CD4-positive, alpha-beta memory T cell (primary cell): ENCODE measurements at regions not wholly inside any gene's neighbourhood (a gene's known extent, or its start where the extent isn't known, plus 50 kb on each side); places are given as distances from the start of the nearest gene placed in this dataset.
"Not testable (repeated sequence)": the region's sequence is repeated elsewhere in the genome, so short reads cannot be mapped to it uniquely, and the experiment has no call there.

Experiments
- CTCF ChIA-PET: fragments of 350-600 bp; sonication (Branson Sonifier 250); formaldehyde crosslinking; loops from one replicate; lab custom pipeline; 2021; ENCODE audit warnings: inconsistent platforms; ENCODE audit not compliant: partially characterized antibody; lab: Charles Lee
- POLR2A ChIA-PET: fragments of 350-600 bp; sonication (Branson Sonifier 250); formaldehyde crosslinking; loops from one replicate; lab custom pipeline; 2021; ENCODE audit not compliant: partially characterized antibody; lab: Charles Lee
- DNase-seq, 5 donors: peaks; one replicate each; pipeline versions ENCODE4 v3.0.0 to v3.0.0-alpha.2; 2020 to 2022; ENCODE audit warnings: mixed read lengths in 1 of 5
- H3K27ac ChIP-seq: one replicate; pipeline ENCODE4 v1.7.0; 2013; ENCODE audit warnings: low read depth, low read length
- H3K27me3 ChIP-seq: 2 replicates; pipeline ENCODE4 v1.7.0; 2013; ENCODE audit warnings: mild to moderate bottlenecking, low read length, moderate library complexity; ENCODE audit not compliant: insufficient read depth
- H3K36me3 ChIP-seq: 2 replicates; pipeline ENCODE4 v1.7.0; 2013; ENCODE audit warnings: mild to moderate bottlenecking, low read length, moderate library complexity; ENCODE audit not compliant: insufficient read depth
- H3K4me1 ChIP-seq: 2 replicates; pipeline ENCODE4 v1.7.0; 2013; ENCODE audit warnings: mild to moderate bottlenecking, low read length, moderate library complexity; ENCODE audit not compliant: insufficient read depth
- H3K4me3 ChIP-seq, 2 donors: one replicate each; pipeline ENCODE4 v1.7.0; 2013; ENCODE audit warnings: low read length in 2 of 2, mild to moderate bottlenecking in 1 of 2
- H3K9me3 ChIP-seq, 2 donors: one replicate each; pipeline ENCODE4 v1.7.0; 2013; ENCODE audit warnings: low read length in 2 of 2, control low read depth in 1 of 2; ENCODE audit not compliant: control insufficient read depth in 1 of 2
- H3K27ac Mint-ChIP-seq, 7 donors: one replicate each; pipeline ENCODE4 v1.8.0; 2020 to 2021; ENCODE audit warnings: mixed read lengths in 7 of 7, mild to moderate bottlenecking in 6 of 7, inconsistent platforms in 3 of 7, moderate library complexity in 3 of 7
- H3K27me3 Mint-ChIP-seq, 2 donors: one replicate each; pipeline ENCODE4 v1.8.0; 2020 to 2021; ENCODE audit warnings: mixed read lengths in 2 of 2
- H3K36me3 Mint-ChIP-seq, 2 donors: one replicate each; pipeline ENCODE4 v1.8.0; 2020 to 2021; ENCODE audit warnings: mixed read lengths in 2 of 2, inconsistent platforms in 1 of 2, mild to moderate bottlenecking in 1 of 2
- H3K4me1 Mint-ChIP-seq, 4 donors: one replicate each; pipeline ENCODE4 v1.8.0; 2020 to 2021; ENCODE audit warnings: mixed read lengths in 4 of 4, mild to moderate bottlenecking in 1 of 4
- H3K4me3 Mint-ChIP-seq, 8 donors: one replicate each; pipeline ENCODE4 v1.8.0; 2020 to 2021; ENCODE audit warnings: mixed read lengths in 8 of 8, mild to moderate bottlenecking in 7 of 8, moderate library complexity in 6 of 8, inconsistent platforms in 3 of 8
- H3K9me3 Mint-ChIP-seq, 8 donors: one replicate each; pipeline ENCODE4 v1.8.0; 2020 to 2021; ENCODE audit warnings: mixed read lengths in 8 of 8, mild to moderate bottlenecking in 5 of 8, inconsistent platforms in 3 of 8, moderate library complexity in 1 of 8
- intact Hi-C: fragments of 100-400 bp; cut with micrococcal nuclease; formaldehyde crosslinking; loops from one replicate; pipeline ENCODE4 v1.15.1; 2023

DNA sequence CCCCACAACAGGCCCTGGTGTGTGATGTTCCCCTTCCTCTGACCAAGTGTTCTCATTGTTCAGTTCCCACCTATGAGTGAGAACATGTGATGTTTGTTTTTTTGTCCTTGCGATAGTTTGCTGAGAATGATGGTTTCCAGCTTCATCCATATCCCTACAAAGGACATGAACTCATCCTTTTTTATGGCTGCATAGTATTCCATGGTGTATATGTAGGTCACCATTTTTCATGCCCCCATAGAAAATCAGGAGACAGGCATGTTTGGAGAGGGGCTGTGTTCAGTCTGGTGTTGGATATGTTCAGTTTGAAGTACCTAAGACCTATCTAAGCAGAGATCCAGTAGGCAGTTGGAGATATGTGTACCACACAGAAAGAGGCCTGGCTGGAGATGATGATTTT is 111.2 kb downstream of the MTX3 start:
- peak overlapping the region in 1 of 7 donors; percentile 37 for H3K27ac Mint-ChIP-seq
- H3K36me3 Mint-ChIP-seq, H3K4me1 Mint-ChIP-seq, H3K27ac ChIP-seq, H3K27me3 ChIP-seq, H3K9me3 ChIP-seq, CTCF ChIA-PET, DNase-seq, POLR2A ChIA-PET, H3K4me3 Mint-ChIP-seq, intact Hi-C loops, H3K4me1 ChIP-seq, H3K36me3 ChIP-seq, H3K9me3 Mint-ChIP-seq, H3K27me3 Mint-ChIP-seq, H3K4me3 ChIP-seq: not testable (repeated sequence)

DNA sequence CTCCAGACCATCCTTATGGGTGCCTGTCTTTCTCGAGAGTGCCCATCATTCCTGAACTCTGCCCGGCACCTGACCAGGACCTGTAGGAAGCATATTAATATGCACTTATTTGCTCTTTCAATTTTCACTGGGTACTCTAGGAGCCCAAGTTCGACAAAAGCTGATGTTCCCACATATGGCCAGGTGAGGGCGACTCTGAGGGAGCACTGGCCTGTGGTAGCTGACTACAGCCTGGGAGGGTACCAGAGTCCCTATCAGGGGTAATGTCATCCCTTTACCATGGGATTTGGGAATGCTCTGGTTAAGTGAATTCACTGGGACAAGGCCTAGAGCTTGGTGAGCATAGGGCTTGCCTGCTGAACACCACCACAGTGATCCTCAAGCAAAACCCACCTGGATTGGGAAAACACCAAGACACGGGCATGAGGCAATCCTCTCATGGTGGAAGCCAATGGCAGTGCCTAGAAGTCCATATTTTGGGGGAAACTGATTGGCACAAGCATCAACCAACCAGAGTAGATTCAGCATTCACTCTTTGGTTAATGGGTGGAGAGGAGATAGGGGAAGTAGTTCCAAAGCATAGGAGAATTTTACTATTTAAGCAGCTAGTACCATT is 112.2 kb downstream of the MTX3 start:
- Mint-ChIP-seq H3K36me3 (no peaks in the 10 kb centered on the region), H3K4me1 (no peaks in the 10 kb centered on the region), H3K9me3 (peaks cover 0 to 2% (median 0%) of the 10 kb centered on the region in 8 donors), H3K4me3 (no peak overlapping the region), H3K27ac (no peak overlapping the region), H3K27me3 (peaks cover 0 to 2% of the 10 kb centered on the region in 2 donors)
- no peak overlapping the region for H3K27ac ChIP-seq
- ChIA-PET CTCF (no interaction called here), POLR2A (no interaction called here)
- no peak overlapping the region for H3K4me3 ChIP-seq
- H3K36me3 ChIP-seq, result no peaks in the 10 kb centered on the region
- no peaks in the 10 kb centered on the region for H3K27me3 ChIP-seq
- DNase-seq, result peak in 3 of 5 donors; percentile 1 to 7 (median 7)
- H3K4me1 ChIP-seq, result no peaks in the 10 kb centered on the region
- no peaks in the 10 kb centered on the region for H3K9me3 ChIP-seq
- intact Hi-C loops, result no loop called here

DNA sequence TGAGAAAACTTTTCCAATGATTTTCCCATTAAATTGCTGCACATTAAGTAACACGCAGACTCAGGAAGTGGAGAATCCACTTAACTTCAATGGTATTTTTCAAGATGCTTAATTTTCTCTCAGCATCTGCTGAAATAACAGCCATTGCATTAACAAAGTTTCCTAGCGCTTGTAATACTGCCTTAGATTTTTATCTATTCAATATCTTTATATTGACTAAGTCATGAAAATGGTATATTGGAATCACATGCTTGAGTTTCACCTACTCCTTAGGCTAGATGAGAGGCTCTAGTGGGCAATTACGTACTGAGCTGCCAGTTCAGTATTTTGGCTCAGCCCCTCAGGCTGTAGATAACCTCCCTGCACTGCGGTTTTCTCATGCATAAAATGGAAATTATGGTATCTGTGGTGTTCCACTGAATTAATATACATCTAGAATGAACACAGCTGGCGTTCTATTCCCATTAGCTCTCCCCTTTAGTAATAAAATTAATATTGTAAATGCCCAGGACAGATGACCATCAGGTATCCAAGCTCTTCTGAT is 112.9 kb downstream of the MTX3 start:
- Histone ChIP-seq H3K4me1 (no peaks in the 10 kb centered on the region), H3K4me3 (no peak overlapping the region), H3K27me3 (no peaks in the 10 kb centered on the region), H3K27ac (no peak overlapping the region), H3K9me3 (no peaks in the 10 kb centered on the region), H3K36me3 (no peaks in the 10 kb centered on the region)
- H3K4me3 Mint-ChIP-seq, result no peak overlapping the region
- H3K9me3 Mint-ChIP-seq, result peaks cover 0 to 2% (median 0%) of the 10 kb centered on the region in 8 donors
- POLR2A ChIA-PET, result no interaction called here
- peaks cover 1 to 3% of the 10 kb centered on the region in 2 donors for H3K27me3 Mint-ChIP-seq
- H3K4me1 Mint-ChIP-seq, result no peaks in the 10 kb centered on the region
- no peak overlapping the region for H3K27ac Mint-ChIP-seq
- DNase-seq, result no peak
- no peaks in the 10 kb centered on the region for H3K36me3 Mint-ChIP-seq
- intact Hi-C loops, result no loop called here
- CTCF ChIA-PET, result no interaction called here

DNA sequence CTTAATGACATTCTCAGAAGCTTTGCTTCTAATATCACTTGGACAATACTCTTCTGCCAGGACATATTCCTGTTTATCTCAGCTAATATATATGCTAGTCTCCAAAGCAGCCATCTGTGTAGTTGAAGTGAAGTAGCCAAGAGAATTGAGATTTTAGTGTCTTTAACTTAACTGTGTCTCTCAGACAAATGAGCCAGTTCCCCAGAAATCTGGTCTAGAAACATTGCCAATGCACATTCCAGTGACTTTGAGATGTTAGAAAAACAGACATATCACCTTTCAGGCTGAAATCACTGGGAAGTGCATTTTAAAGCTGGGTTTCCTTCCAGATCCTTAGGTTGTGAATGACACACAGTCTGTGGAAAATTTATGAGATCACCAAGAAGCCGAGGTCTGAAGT is 114.6 kb downstream of the MTX3 start:
- H3K9me3 ChIP-seq, result no peaks in the 10 kb centered on the region
- Mint-ChIP-seq H3K9me3 (peaks cover 0 to 2% (median 0%) of the 10 kb centered on the region in 8 donors), H3K27me3 (peaks cover 6 to 8% of the 10 kb centered on the region in 2 donors), H3K27ac (no peak overlapping the region), H3K4me3 (no peak overlapping the region), H3K4me1 (no peaks in the 10 kb centered on the region), H3K36me3 (no peaks in the 10 kb centered on the region)
- POLR2A ChIA-PET, result no interaction called here
- DNase-seq, result no peak
- no peak overlapping the region for H3K27ac ChIP-seq
- CTCF ChIA-PET, result interaction anchor here (0.7 kb wide), 1 partner anchor 431 kb away, joined by 4 read pairs; no protein-coding TSS in a partner anchor
- no peaks in the 10 kb centered on the region for H3K36me3 ChIP-seq
- no peak overlapping the region for H3K4me3 ChIP-seq
- intact Hi-C loops, result no loop called here
- no peaks in the 10 kb centered on the region for H3K4me1 ChIP-seq
- H3K27me3 ChIP-seq, result no peaks in the 10 kb centered on the region

DNA sequence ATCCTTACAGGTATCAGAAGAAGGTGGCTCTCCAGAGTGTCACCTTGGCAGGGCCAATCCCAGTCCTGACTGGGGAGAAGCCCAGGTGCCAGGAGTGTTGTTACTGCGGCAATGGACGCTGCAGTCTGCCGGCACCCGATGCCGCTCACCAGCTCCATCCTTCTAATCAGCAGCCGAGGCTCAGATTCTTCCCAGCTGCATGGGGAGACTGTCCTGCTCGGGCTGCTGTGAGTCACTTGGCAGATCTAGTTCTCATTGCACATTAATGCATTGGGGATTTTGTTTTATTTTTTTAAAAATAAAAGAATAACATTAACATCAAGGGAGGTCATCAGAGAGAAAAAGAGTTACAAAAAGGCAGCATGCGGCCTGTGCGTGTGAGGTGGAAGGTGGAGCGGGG is 115.8 kb downstream of the MTX3 start:
- Histone ChIP-seq H3K27me3 (no peaks in the 10 kb centered on the region), H3K27ac (no peak overlapping the region), H3K4me1 (no peaks in the 10 kb centered on the region), H3K36me3 (no peaks in the 10 kb centered on the region), H3K9me3 (no peaks in the 10 kb centered on the region), H3K4me3 (no peak overlapping the region)
- H3K36me3 Mint-ChIP-seq, result no peaks in the 10 kb centered on the region
- ChIA-PET POLR2A (no interaction called here), CTCF (no interaction called here)
- intact Hi-C loops, result no loop called here
- no peaks in the 10 kb centered on the region for H3K4me1 Mint-ChIP-seq
- no peak overlapping the region for H3K27ac Mint-ChIP-seq
- H3K9me3 Mint-ChIP-seq, result peaks cover 0 to 2% (median 0%) of the 10 kb centered on the region in 8 donors
- peaks cover 11 to 16% of the 10 kb centered on the region in 2 donors for H3K27me3 Mint-ChIP-seq
- no peak overlapping the region for H3K4me3 Mint-ChIP-seq
- DNase-seq, result no peak

DNA sequence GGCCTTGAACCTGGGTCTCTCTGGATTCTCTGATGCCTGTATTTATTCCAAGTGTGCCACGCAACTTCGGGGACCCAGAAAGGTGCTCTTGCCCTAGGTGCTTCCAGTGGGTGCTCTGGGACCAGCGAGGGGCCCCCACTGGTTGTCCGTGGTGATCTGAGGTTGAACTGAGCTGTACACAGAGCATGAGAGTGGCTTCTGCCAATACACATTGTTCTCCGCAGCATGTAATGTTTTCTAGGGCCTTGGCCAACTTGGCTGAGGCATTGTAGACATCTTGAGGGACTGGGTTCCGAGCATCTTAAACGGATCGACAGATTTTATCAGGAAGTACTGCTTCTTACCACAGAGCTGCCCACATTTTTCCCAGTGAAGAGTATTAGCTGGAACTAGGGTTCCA is 117.9 kb downstream of the MTX3 start:
- DNase-seq, result no peak
- POLR2A ChIA-PET, result no interaction called here
- intact Hi-C loops, result no loop called here
- H3K4me1 ChIP-seq, result no peaks in the 10 kb centered on the region
- no peaks in the 10 kb centered on the region for H3K36me3 Mint-ChIP-seq
- H3K27ac Mint-ChIP-seq, result no peak overlapping the region
- no peaks in the 10 kb centered on the region for H3K36me3 ChIP-seq
- no peak overlapping the region for H3K27ac ChIP-seq
- no peaks in the 10 kb centered on the region for H3K27me3 ChIP-seq
- CTCF ChIA-PET, result no interaction called here
- no peak overlapping the region for H3K4me3 Mint-ChIP-seq
- no peak overlapping the region for H3K4me3 ChIP-seq
- H3K4me1 Mint-ChIP-seq, result no peaks in the 10 kb centered on the region
- no peaks in the 10 kb centered on the region for H3K9me3 ChIP-seq
- H3K9me3 Mint-ChIP-seq, result no peaks in the 10 kb centered on the region
- H3K27me3 Mint-ChIP-seq, result peaks cover 23 to 24% of the 10 kb centered on the region in 2 donors

DNA sequence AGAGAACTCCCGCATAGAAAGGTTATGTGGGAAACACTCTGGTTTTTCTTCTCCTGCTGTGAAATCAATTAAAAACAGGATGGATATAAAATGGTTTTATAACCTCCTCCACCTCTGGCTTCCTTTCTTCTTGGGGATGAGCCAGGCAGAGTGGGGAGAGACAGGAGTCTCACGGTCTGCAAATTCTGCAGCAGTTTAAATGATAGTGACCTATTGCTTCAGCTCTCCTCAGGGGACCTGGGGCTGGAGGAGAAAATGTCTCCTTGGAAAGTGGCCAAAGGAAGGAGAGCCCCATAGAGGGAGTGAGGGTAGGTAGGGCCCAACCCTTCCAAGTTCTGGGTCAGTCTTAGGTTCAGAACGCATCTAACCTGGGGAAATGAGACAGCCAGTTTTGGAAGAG is 118.8 kb downstream of the MTX3 start:
- no peaks in the 10 kb centered on the region for H3K27me3 ChIP-seq
- Mint-ChIP-seq H3K36me3 (no peaks in the 10 kb centered on the region), H3K4me3 (no peak overlapping the region), H3K27ac (no peak overlapping the region), H3K4me1 (no peaks in the 10 kb centered on the region), H3K9me3 (no peaks in the 10 kb centered on the region), H3K27me3 (peaks cover 27 to 28% of the 10 kb centered on the region in 2 donors)
- H3K36me3 ChIP-seq, result no peaks in the 10 kb centered on the region
- no peaks in the 10 kb centered on the region for H3K4me1 ChIP-seq
- H3K27ac ChIP-seq, result no peak overlapping the region
- intact Hi-C loops, result no loop called here
- DNase-seq, result no peak
- no peaks in the 10 kb centered on the region for H3K9me3 ChIP-seq
- CTCF ChIA-PET, result no interaction called here
- H3K4me3 ChIP-seq, result no peak overlapping the region
- POLR2A ChIA-PET, result no interaction called here
